GM23338 (cell line): ENCODE measurements at regions not wholly inside any gene's neighbourhood (a gene's known extent, or its start where the extent isn't known, plus 50 kb on each side); places are given as distances from the start of the nearest gene placed in this dataset.

Experiments used
- ATAC-seq: fragments of 200-7000 bp; cut with Tn5 transposase; 3 replicates; pipeline ENCODE4 v1.9.1; 2020
- DNase-seq: peaks from one replicate; pipeline ENCODE4 v3.0.0-alpha.2; 2015; ENCODE audit warnings: low spot score
- H2AFZ ChIP-seq: fragments of 200-600 bp; sonication (generic); 2 replicates; pipeline ENCODE4 v1.8.0; 2016; ENCODE audit warnings: antibody characterized with exemption, mild to moderate bottlenecking, moderate library complexity
- H3F3A ChIP-seq: fragments of 200-600 bp; sonication (generic); replicated peaks from 2 replicates; pipeline ENCODE4 v1.8.0; 2017; ENCODE audit warnings: antibody characterized with exemption, mixed run types, low read depth
- H3K27ac ChIP-seq: fragments of 200-600 bp; sonication (generic); 2 replicates; pipeline ENCODE4 v1.6.1; 2016; ENCODE audit warnings: low read depth
- H3K27me3 ChIP-seq: fragments of 200-600 bp; sonication (generic); 2 replicates; pipeline ENCODE4 v1.8.0; 2016; ENCODE audit warnings: mild to moderate bottlenecking, mixed run types, moderate library complexity; ENCODE audit not compliant: insufficient read depth
- H3K36me3 ChIP-seq: fragments of 200-600 bp; sonication (generic); 2 replicates; pipeline ENCODE4 v1.8.0; 2016; ENCODE audit warnings: mild to moderate bottlenecking; ENCODE audit not compliant: insufficient read depth
- H3K4me1 ChIP-seq: fragments of 200-600 bp; sonication (generic); 2 replicates; pipeline ENCODE4 v1.8.0; 2016; ENCODE audit warnings: mild to moderate bottlenecking, moderate library complexity; ENCODE audit not compliant: insufficient read depth
- H3K4me2 ChIP-seq: fragments of 200-600 bp; sonication (generic); 2 replicates; pipeline ENCODE4 v1.7.1; 2017; ENCODE audit warnings: mixed run types
- H3K4me3 ChIP-seq: fragments of 200-600 bp; sonication (generic); 2 replicates; pipeline ENCODE4 v1.6.1; 2016; ENCODE audit warnings: mixed run types
- H3K79me2 ChIP-seq: fragments of 200-600 bp; sonication (generic); replicated peaks from 2 replicates; pipeline ENCODE4 v1.8.0; 2017; ENCODE audit warnings: mild to moderate bottlenecking; ENCODE audit not compliant: insufficient read depth
- H3K9me2 ChIP-seq: fragments of 200-600 bp; sonication (generic); 2 replicates; pipeline ENCODE4 v1.8.0; 2017; ENCODE audit not compliant: insufficient read depth
- H4K20me1 ChIP-seq: fragments of 200-600 bp; sonication (generic); replicated peaks from 2 replicates; pipeline ENCODE4 v1.8.0; 2017; ENCODE audit warnings: mild to moderate bottlenecking; ENCODE audit not compliant: insufficient read depth
- H3K27ac Mint-ChIP-seq: 2 replicates; pipeline ENCODE4 v1.8.0; 2020; ENCODE audit warnings: inconsistent platforms, mild to moderate bottlenecking, moderate library complexity, mixed read lengths
- H3K27me3 Mint-ChIP-seq: 3 replicates; pipeline ENCODE4 v1.8.0; 2022; ENCODE audit warnings: low read depth, mild to moderate bottlenecking, moderate library complexity, mixed read lengths, inconsistent platforms; ENCODE audit not compliant: insufficient read depth, poor library complexity
- H3K36me3 Mint-ChIP-seq: 3 replicates; pipeline ENCODE4 v1.8.0; 2021; ENCODE audit warnings: low read depth, mild to moderate bottlenecking, inconsistent platforms, moderate library complexity, mixed read lengths
- H3K4me1 Mint-ChIP-seq: 3 replicates; pipeline ENCODE4 v1.8.0; 2020; ENCODE audit warnings: mild to moderate bottlenecking, inconsistent platforms, mixed read lengths
- H3K4me3 Mint-ChIP-seq: 3 replicates; pipeline ENCODE4 v1.8.0; 2021; ENCODE audit warnings: moderate library complexity, mild to moderate bottlenecking, inconsistent platforms, mixed read lengths
- H3K9me3 Mint-ChIP-seq: 3 replicates; pipeline ENCODE4 v1.8.0; 2020; ENCODE audit warnings: moderate library complexity, mild to moderate bottlenecking, inconsistent platforms, mixed read lengths
- CREB1 ChIP-seq: fragments of 250-450 bp; sonication (Bioruptor Pico); IDR thresholded peaks from 2 replicates; pipeline ENCODE4 v1.5.0; 2020; ENCODE audit warnings: low read depth, mild to moderate bottlenecking, moderate library complexity
- EZH2 ChIP-seq: fragments of 200-600 bp; sonication (generic); IDR thresholded peaks from one replicate; pipeline ENCODE4 v1.8.0; 2017; ENCODE audit warnings: antibody characterized with exemption, mild to moderate bottlenecking, low read depth; ENCODE audit not compliant: unreplicated experiment
- EZH2phosphoT487 ChIP-seq: fragments of 200-600 bp; sonication (generic); IDR thresholded peaks from one replicate; pipeline ENCODE4 v1.8.1; 2018; ENCODE audit warnings: antibody characterized with exemption; ENCODE audit not compliant: unreplicated experiment
- NANOG ChIP-seq: IDR thresholded peaks from 2 replicates; pipeline ENCODE4 v1.6.1; 2016; ENCODE audit warnings: antibody characterized with exemption, borderline replicate concordance
- POLR2AphosphoS5 ChIP-seq: IDR thresholded peaks from 2 replicates; pipeline ENCODE4 v1.6.1; 2016; ENCODE audit warnings: antibody characterized with exemption, low read depth
- STAT1 ChIP-seq: IDR thresholded peaks from one replicate; pipeline ENCODE4 v1.6.1; 2016; ENCODE audit warnings: antibody characterized with exemption; ENCODE audit not compliant: unreplicated experiment
- ZNF114 ChIP-seq: fragments of 250-450 bp; sonication (Bioruptor Pico); IDR thresholded peaks from 2 replicates; pipeline ENCODE4 v1.5.0; 2020; ENCODE audit warnings: mild to moderate bottlenecking, moderate library complexity
- ZNF462 ChIP-seq: fragments of 250-450 bp; sonication (Bioruptor Pico); IDR thresholded peaks from 2 replicates; pipeline ENCODE4 v1.5.0; 2020; ENCODE audit warnings: mild to moderate bottlenecking, moderate library complexity
- TF ChIP-seq, protein P1 (sequence below): IDR thresholded peaks from one replicate; pipeline ENCODE4 v1.6.1; 2018; ENCODE audit warnings: antibody characterized with exemption; ENCODE audit not compliant: unreplicated experiment
- TF ChIP-seq, protein P2 (sequence below), 2 experiments: fragments of 200-600 bp in 1 of 2; sonication (generic) in 1 of 2; conservative IDR thresholded peaks; 2 replicates each; pipeline versions ENCODE4 v1.5.1 to v1.6.1; 2016 to 2017; ENCODE audit warnings: antibody characterized with exemption in 2 of 2, low read depth in 2 of 2, mild to moderate bottlenecking in 2 of 2, moderate library complexity in 1 of 2

GRCh38 chr1:30335997-30336390, 387.4 kb downstream of the MATN1 start:
- H3K27me3 ChIP-seq = no peaks in the 10 kb centered on the region
- no peaks in the 10 kb centered on the region; the same call in 2 of the 3 replicates for H3K9me3 Mint-ChIP-seq
- TF ChIP-seq, protein P1, sequence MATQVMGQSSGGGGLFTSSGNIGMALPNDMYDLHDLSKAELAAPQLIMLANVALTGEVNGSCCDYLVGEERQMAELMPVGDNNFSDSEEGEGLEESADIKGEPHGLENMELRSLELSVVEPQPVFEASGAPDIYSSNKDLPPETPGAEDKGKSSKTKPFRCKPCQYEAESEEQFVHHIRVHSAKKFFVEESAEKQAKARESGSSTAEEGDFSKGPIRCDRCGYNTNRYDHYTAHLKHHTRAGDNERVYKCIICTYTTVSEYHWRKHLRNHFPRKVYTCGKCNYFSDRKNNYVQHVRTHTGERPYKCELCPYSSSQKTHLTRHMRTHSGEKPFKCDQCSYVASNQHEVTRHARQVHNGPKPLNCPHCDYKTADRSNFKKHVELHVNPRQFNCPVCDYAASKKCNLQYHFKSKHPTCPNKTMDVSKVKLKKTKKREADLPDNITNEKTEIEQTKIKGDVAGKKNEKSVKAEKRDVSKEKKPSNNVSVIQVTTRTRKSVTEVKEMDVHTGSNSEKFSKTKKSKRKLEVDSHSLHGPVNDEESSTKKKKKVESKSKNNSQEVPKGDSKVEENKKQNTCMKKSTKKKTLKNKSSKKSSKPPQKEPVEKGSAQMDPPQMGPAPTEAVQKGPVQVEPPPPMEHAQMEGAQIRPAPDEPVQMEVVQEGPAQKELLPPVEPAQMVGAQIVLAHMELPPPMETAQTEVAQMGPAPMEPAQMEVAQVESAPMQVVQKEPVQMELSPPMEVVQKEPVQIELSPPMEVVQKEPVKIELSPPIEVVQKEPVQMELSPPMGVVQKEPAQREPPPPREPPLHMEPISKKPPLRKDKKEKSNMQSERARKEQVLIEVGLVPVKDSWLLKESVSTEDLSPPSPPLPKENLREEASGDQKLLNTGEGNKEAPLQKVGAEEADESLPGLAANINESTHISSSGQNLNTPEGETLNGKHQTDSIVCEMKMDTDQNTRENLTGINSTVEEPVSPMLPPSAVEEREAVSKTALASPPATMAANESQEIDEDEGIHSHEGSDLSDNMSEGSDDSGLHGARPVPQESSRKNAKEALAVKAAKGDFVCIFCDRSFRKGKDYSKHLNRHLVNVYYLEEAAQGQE = no peak
- no peak for TF ChIP-seq EZH2
- no peak for TF ChIP-seq ZNF114 (CRISPR knock-in tag)
- TF ChIP-seq CREB1 = no peak
- TF ChIP-seq, protein P2, sequence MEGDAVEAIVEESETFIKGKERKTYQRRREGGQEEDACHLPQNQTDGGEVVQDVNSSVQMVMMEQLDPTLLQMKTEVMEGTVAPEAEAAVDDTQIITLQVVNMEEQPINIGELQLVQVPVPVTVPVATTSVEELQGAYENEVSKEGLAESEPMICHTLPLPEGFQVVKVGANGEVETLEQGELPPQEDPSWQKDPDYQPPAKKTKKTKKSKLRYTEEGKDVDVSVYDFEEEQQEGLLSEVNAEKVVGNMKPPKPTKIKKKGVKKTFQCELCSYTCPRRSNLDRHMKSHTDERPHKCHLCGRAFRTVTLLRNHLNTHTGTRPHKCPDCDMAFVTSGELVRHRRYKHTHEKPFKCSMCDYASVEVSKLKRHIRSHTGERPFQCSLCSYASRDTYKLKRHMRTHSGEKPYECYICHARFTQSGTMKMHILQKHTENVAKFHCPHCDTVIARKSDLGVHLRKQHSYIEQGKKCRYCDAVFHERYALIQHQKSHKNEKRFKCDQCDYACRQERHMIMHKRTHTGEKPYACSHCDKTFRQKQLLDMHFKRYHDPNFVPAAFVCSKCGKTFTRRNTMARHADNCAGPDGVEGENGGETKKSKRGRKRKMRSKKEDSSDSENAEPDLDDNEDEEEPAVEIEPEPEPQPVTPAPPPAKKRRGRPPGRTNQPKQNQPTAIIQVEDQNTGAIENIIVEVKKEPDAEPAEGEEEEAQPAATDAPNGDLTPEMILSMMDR (conservative IDR thresholded peaks at IDR 0.05; ENCODE audit: low read depth in 2 of 2) = no peak
- TF ChIP-seq ZNF462 (CRISPR knock-in tag) = no peak
- no peak for TF ChIP-seq POLR2AphosphoS5
- TF ChIP-seq STAT1 = no peak
- TF ChIP-seq NANOG = no peak
- no peak for TF ChIP-seq EZH2phosphoT487
- no peaks in the 10 kb centered on the region for H3F3A ChIP-seq
- H3K4me3 ChIP-seq = no peak overlapping the region
- peaks cover 9% of the 10 kb centered on the region; the same call in 2 of the 3 replicates for H3K4me1 Mint-ChIP-seq
- H3K9me2 ChIP-seq = peaks cover 16% of the 10 kb centered on the region; the same call in 1 of the 2 replicates
- no peaks in the 10 kb centered on the region for H3K79me2 ChIP-seq
- H3K4me1 ChIP-seq = no peaks in the 10 kb centered on the region
- ATAC-seq = no peak
- H3K27ac Mint-ChIP-seq = no peak overlapping the region
- DNase-seq = no peak
- H3K27me3 Mint-ChIP-seq = no peaks in the 10 kb centered on the region
- no peak overlapping the region for H3K4me2 ChIP-seq
- no peaks in the 10 kb centered on the region; the same call in 2 of the 3 replicates for H3K36me3 Mint-ChIP-seq
- no peaks in the 10 kb centered on the region for H3K36me3 ChIP-seq
- no peak overlapping the region for H3K4me3 Mint-ChIP-seq
- H2AFZ ChIP-seq = no peak overlapping the region
- H3K27ac ChIP-seq = no peak overlapping the region
- H4K20me1 ChIP-seq = no peaks in the 10 kb centered on the region
